Astrocyte of the spinal cord (primary cell): ENCODE measurements at regions not wholly inside any gene's neighbourhood (a gene's known extent, or its start where the extent isn't known, plus 50 kb on each side); places are given as distances from the start of the nearest gene placed in this dataset.

Experiments
- DNase-seq: peaks from one replicate; pipeline ENCODE4 v3.0.0; 2011; ENCODE audit warnings: low read depth, low spot score
- H3K4me3 ChIP-seq: 2 replicates; pipeline ENCODE4 v1.5.1; 2011; ENCODE audit warnings: low read depth, mild to moderate bottlenecking, low read length, moderate library complexity
- CTCF ChIP-seq: IDR thresholded peaks from 2 replicates; pipeline ENCODE4 v1.5.1; 2012; ENCODE audit warnings: low read depth, mild to moderate bottlenecking, low read length, inconsistent platforms
- in situ Hi-C: cut with HindIII; loops from 2 replicates; pipeline ENCODE4 v1.10.0; 2017; ENCODE audit warnings: low sequenced_read_pairs

GRCh38 chr21:39124681-39125251 is 58.5 kb downstream of the PSMG1 start:
- no peak overlapping the region for H3K4me3 ChIP-seq
- no peak for TF ChIP-seq CTCF
- in situ Hi-C loops: no loop called here
- no peak for DNase-seq

- DNase-seq: no peak
- TF ChIP-seq CTCF: no peak
- in situ Hi-C loops: no loop called here
- H3K4me3 ChIP-seq: no peak overlapping the region
Measured at GRCh38 chr21:39123375-39123774, 59.9 kb downstream of the PSMG1 start.

- peak; percentile 53 for DNase-seq
- TF ChIP-seq CTCF: no peak
- in situ Hi-C loops: no loop called here
- H3K4me3 ChIP-seq: no peak overlapping the region
Measured at GRCh38 chr21:39121600-39122355, 61.5 kb downstream of the PSMG1 start.

- no peak for TF ChIP-seq CTCF
- no peak for DNase-seq
- in situ Hi-C loops: no loop called here
- no peak overlapping the region for H3K4me3 ChIP-seq
Measured at GRCh38 chr21:39120876-39121599, 62.2 kb downstream of the PSMG1 start.

- no peak for DNase-seq
- in situ Hi-C loops: no loop called here
- TF ChIP-seq CTCF: no peak
- H3K4me3 ChIP-seq: no peak overlapping the region
Measured at GRCh38 chr21:39119891-39120290, 63.4 kb downstream of the PSMG1 start.

- no peak for DNase-seq
- in situ Hi-C loops: no loop called here
- no peak for TF ChIP-seq CTCF
- no peak overlapping the region for H3K4me3 ChIP-seq
Measured at GRCh38 chr21:39118604-39119215, 64.5 kb downstream of the PSMG1 start.
